Esophagus squamous epithelium (tissue), 4 donors: ENCODE measurements at regions not wholly inside any gene's neighbourhood (a gene's known extent, or its start where the extent isn't known, plus 50 kb on each side); places are given as distances from the start of the nearest gene placed in this dataset.

Source experiments
- CTCF ChIP-seq, 6 experiments: fragments of 450-650 bp in 4 of 6; fragments of 200-600 bp in 2 of 6; sonication (generic) in 2 of 6; IDR thresholded peaks; one replicate each; pipeline ENCODE4 v1.5.1; 2016 to 2019; ENCODE audit warnings: antibody characterized with exemption in 6 of 6, mild to moderate bottlenecking in 4 of 6, moderate library complexity in 4 of 6
- POLR2A ChIP-seq, 4 donors: fragments of 450-650 bp; IDR thresholded peaks; one replicate each; pipeline ENCODE4 v1.6.1; 2017; ENCODE audit warnings: antibody characterized with exemption in 4 of 4, mild to moderate bottlenecking in 4 of 4, moderate library complexity in 3 of 4

GRCh38 chr5:124061068-124061430, 549.1 kb downstream of the CSNK1G3 start:
- TF ChIP-seq CTCF (IDR thresholded peaks at IDR 0.05) (no peak), POLR2A (IDR thresholded peaks at IDR 0.05) (no peak)
